H1 (cell line): ENCODE measurements at regions not wholly inside any gene's neighbourhood (a gene's known extent, or its start where the extent isn't known, plus 50 kb on each side); places are given as distances from the start of the nearest gene placed in this dataset.

Source experiments
- TF ChIP-seq, protein P1 (sequence below): IDR thresholded peaks from 2 replicates; pipeline ENCODE4 v1.6.1; 2011; ENCODE audit warnings: low read length, improper control_type of control experiment

- TF ChIP-seq, protein P1, sequence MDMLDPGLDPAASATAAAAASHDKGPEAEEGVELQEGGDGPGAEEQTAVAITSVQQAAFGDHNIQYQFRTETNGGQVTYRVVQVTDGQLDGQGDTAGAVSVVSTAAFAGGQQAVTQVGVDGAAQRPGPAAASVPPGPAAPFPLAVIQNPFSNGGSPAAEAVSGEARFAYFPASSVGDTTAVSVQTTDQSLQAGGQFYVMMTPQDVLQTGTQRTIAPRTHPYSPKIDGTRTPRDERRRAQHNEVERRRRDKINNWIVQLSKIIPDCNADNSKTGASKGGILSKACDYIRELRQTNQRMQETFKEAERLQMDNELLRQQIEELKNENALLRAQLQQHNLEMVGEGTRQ = no peak
Observed at GRCh38 chr6:5905431-5906339, 101.0 kb downstream of the NRN1 start (continued).
